CD4-positive, alpha-beta T cell treated with Interferon alpha-2 for 1 hour (primary cell): ENCODE measurements at regions not wholly inside any gene's neighbourhood (a gene's known extent, or its start where the extent isn't known, plus 50 kb on each side); places are given as distances from the start of the nearest gene placed in this dataset.
"Not testable (repeated sequence)": the region's sequence is repeated elsewhere in the genome, so short reads cannot be mapped to it uniquely, and the experiment has no call there.

Experiments used
- DNase-seq, 2 donors: peaks; one replicate each; pipeline ENCODE4 v3.0.0-alpha.2; 2020 to 2022

DNA sequence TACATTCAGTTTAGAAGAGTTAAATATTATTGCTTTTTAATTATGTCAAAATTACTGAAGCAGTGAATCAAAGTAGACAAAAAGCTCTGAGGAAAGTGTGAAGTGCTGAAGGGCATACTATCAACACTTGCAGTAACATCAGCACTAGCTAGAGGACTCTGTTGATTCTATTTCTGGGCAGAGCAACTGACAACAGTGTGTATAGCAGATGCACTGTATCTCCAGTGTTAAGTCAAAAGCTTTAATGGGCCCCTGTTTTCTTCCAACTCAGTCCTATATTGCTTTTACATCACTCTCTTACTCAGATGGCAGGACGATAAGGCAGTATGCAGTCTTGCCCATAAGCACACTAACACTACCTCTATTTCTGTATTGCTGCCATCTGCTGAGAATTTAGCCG is 435.2 kb upstream of the AMOT start:
- no peak for DNase-seq

DNA sequence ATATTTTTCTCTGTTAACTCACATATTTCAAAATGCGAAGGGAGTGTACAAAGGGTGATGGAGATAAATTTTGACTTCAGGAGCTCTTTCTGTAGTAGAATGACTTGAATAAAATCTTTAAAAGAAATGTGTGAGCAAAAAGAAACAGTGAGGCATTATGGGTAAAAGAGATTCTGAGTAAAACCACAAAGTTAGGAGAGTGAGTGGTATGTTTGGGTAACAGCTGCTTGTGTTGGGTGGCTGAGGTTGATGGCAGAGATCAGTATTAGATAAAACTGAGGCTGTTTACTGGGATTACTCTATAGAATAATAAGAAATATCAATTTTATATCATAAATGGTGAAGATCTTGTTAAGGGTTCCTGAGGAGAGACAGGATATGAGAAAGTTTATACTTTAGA is 434.2 kb upstream of the AMOT start:
- no peak for DNase-seq

DNA sequence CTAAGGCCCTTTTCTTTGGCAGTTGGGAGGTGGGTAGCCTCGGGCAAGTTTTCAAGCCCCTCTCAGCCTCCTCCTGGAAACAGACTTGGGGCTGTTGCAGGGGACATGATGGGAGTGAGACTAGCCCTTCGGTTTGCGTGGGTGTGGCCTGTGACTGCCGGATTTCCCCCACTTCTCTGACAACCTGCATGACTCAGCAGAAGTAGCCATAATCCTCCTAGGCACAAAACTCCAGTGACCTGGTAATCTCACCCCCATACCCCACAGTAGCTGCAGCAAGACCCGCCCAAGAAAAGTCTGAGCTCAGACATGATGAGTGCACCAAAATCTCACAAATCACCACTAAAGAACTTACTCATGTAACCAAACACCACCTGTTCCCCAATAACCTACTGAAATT is 433.7 kb upstream of the AMOT start:
- no peak for DNase-seq

DNA sequence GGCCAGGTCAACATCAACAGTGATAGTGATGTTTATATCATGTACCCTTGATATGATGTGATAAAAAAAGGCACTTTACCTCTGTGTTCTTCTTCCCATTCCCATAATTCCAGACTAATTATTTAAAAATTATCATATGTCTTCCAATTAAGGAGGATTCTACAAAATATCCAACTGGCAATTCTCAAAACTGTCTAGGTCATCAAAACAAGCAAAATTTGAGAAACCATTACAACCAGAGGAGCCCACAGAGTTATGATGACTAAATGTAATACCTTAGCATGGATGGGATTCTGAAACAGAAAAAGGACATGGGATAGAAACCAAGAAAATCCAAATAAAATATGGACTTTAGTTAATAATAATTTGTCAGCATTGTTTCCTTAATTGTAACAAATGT is 428.6 kb upstream of the AMOT start:
- no peak for DNase-seq

DNA sequence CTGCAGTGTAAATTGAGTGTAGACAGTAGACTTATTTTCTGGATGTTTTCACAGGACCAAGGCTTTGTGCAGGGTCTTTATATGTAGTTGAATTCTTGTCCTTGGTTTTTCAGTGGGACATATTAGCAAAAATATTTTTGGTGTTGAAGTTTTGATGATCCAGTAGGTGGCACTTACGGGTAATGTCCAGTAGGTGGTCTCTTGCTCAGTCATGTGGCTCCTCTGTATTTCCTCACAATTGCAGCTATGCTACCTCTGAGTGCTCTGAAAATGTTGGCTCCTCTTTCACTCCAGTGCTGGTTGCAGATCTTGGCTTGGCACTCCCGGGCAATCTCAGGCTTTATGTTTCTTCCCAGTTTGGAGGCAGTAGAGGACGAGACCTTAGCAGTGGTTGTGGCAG is 419.8 kb upstream of the AMOT start:
- no peak for DNase-seq

DNA sequence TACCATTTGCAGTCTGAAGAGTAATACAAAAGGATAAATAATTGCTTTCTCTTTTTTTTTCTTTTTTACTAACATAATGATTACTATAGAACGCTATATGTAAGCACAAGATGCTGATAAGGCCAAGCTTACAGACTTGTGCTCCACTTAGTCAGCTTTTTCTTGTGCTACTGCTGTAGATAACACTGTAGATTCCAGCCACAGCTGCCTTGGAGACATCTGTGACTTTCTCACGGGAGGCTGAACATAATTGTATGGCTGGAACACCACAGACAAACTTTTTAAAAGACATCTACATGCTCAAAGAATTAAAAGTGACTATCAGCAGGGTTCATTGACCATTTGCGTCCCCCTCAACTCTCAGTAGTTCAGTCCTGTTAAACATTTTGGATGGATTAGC is 381.7 kb upstream of the AMOT start:
- no peak for DNase-seq

DNA sequence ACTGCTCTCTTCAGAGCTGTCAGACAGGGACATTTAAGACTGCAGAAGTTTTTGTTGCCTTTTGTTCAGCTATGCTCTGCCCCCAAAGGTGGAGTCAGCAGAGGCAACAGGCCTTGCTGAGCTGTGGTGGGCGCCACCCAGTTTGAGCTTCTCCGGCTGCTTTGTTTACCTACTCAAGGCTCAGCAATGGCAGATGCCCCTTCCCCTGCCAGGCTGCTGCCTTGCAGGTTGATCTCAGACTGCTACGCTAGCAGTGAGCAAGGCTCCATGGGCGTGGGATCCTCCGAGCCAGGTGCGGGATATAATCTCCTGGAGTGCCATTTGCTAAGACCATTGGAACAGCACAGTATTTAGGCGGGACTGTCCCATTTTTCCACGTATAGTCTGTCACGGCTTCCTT is 371.4 kb upstream of the AMOT start:
- DNase-seq = no peak

DNA sequence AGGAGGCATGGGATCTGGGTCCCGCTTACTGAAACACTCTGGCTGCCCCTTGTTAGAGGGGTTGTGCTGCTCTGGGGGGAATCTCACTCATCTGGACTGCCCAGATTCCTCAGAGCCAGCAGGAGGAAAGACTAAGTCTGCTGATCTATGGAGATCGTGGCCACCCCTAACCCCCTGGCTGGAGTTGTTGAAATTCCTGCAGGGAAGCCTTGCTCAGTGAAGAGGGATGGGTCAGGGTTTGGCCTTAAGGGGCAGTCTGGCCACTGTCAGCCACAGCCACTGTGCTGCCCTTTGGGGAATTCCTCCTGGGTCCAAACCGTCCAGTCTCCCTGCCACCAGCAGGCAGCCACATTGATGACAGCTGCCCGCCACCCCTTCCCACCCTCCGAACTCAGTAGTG is 362.0 kb upstream of the AMOT start:
- no peak for DNase-seq

DNA sequence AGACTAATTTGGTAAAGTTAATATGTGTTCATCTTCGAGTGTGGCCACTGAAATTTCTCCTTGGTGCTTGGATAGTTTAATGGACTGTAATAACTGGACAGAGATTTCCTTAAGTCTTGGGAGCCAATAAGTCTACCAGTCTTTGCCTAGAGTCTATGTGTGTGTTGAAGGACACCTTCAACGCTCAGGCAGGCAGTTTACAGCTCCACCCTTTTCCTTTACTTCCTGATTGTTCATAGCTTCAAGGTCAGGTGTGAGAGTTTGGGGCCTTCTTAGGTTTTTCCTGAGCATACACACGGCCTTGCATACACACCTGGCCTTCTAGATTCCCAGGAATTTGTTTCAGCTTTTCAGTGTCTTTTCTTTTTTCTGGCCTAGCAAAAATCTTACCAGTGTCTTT is 355.3 kb upstream of the AMOT start:
- DNase-seq = no peak

DNA sequence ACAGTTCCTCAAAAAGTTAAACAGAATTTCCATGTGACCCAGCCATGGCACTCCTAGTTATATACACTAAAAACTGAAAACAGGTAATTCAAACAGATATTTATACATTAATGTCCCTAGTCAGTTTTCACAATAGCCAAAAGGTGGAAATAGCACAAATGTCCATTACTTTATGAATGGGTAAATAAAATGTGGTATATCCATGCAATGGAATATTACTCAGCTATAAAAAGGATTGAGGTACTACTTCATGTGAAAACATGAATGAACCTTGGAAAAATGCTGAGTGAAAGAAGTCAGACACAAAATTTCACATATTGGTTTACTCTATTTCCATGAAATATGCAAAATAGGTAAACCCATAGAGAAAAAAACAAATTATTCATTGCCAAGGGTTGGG is 351.8 kb upstream of the AMOT start:
- no peak for DNase-seq

DNA sequence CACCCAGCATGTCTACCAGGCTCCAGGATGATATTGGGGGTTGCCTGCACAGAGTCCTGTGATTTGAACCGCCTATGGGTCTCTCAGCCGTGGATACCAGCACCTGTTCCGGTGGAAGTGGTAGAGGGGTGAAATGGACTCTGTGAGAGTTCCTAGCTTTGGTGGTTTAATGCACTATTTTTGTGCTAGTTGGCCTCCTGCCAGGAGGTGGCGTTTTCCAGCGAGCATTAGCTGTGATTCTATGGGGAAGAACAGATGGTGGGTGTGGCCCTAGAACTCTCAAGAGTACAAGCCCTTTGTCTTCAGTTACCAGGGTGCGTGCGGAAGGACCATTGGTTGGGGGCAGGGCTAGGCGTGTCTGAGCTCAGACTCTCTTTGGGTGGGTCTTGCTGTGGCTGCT is 316.9 kb upstream of the AMOT start:
- DNase-seq = no peak

DNA sequence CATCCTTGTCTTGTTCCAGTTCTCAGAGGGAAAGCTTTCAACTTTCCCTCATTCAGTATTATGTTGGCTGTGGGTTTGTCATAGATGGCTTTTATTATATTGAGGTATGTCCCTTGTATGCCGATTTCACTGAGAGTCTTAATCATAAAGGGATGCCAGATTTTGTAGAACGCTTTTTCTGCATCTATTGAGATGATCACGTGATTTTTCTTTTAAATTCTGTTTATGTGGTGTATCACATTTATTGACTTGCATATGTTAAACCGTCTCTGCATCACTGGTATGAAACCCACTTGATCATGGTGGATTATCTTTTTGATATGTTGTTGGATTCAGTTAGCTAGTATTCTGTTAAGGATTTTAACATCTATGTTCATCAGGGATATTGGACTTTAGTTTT is 313.7 kb upstream of the AMOT start:
- DNase-seq = not testable (repeated sequence)

DNA sequence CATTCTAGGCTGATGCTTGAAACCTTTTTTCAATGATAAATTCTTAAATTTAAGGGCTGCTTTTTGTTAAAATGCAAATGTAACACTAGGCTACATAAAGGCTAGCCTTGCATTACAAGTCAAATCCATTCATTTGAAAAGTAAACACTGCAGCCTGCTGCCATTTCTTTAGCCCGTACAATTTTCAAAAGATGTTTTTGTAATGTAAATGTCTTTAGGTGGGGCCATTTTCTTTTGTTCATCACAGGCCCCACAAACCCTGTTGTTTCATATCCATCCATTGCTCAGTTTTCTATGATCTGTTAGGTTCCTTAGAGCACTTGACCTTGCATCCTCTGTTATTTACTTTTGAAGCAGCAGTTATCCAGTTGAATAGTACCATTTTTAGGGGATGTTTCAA is 296.2 kb upstream of the AMOT start:
- DNase-seq = no peak

DNA sequence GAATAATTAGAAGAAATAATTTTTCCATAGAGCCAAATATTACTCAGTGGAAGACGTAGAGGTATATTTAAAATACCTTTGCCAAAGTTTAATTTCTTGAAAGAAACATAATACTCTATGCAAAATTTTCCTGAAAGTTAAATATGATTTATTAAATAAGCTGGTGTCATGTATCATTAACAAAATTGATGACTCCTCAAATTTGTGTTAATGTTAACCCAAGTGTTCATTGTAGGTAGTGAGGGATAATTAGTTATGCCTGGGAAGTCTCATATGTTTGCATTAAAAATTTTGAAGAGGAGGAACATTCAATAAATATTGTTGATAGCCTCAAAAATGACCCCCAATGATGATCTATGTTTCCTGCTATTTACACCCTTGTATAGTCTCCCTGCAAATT is 292.7 kb upstream of the AMOT start:
- DNase-seq = no peak

DNA sequence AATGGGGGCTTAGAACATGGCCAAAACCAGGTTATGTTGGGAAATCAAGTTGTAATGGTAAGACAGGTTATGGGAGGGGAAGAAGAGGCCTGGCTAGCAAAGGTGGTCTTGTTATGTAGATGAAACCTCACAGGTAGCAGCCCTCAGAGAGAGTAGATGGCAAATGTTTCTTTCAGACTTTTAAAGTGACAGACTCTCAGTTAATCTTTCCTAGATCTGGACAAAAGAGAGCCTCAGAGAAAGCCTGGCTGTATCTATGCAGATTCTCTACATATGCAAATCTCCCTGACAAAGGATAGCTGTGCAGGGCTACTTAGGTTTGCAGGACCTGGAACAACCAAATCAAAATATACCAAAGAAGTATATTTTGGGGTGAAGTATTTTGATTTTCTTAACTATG is 284.1 kb upstream of the AMOT start:
- no peak for DNase-seq

DNA sequence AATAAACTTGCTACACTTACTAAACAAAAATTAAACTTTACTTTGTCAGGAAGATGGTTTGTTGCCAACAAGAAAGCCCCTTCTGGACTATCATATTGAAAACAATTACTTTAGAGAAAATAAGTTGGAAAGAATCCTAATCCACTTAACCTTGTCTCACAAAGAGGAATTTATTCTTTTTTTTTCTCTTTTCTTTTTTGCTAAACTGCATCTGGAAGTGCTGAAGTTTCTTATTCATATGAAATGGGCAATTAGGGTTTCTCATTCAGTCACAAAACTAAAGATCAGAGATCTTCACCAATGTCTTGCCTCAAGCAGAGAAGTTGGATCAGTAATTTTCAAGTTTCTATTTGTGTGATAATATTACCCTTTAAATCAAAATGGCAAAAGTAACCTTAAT is 234.9 kb upstream of the AMOT start:
- no peak for DNase-seq

DNA sequence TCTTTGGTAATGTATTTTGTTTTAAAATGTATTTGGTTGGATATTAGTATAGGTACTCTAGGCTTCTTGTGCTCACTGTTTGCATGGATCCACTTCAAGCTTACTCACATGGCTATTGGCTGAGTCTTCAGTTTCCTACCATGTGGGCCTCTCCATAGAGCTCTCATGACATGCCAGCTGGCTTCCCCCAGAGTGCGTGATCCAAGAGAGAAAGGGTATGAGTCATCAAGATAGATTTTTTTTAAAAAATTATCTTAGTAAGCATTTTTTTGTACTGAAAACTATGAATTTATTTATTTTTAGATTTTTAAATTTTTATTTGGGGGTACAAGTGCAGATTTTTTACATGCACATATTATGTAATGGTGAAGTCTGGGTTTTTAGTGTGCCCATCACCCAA is 219.1 kb upstream of the AMOT start:
- DNase-seq = no peak

DNA sequence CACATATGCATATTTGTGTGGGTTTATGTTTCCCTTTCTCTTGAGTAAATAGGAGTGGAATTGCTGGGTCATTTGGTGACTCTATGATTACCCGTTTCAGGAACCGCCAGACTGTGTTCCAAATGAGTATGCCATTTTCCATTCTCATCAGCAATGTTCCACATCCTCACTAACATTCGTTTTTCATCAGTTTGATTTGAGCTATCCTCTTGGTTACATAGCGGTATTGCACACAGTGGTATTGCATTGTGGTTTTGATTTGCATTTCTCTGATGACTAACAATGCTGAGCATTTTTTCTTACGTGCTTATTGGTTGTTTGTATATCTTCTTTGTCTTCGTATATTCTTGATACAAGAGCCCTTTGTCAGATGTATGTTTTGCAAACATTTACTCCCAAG is 218.0 kb upstream of the AMOT start:
- DNase-seq = no peak

DNA sequence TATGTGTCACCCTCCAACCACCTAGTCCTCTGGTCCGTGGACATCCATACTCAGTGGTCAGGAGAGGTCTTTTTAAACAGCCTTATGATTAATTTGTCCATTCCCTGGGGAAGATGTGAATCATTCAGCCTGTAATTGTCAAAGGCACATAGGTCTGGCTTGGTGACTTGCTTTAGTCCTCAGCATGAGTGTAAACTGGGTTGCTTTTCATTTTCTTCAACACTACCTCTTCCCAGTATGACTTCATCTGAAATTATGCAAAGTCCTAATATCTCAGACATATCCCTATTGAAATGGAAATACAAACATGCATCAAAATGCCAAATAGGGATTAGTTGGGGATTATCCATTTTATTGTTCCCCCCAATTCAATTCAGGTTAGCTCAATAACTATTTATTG is 208.3 kb upstream of the AMOT start:
- no peak for DNase-seq

DNA sequence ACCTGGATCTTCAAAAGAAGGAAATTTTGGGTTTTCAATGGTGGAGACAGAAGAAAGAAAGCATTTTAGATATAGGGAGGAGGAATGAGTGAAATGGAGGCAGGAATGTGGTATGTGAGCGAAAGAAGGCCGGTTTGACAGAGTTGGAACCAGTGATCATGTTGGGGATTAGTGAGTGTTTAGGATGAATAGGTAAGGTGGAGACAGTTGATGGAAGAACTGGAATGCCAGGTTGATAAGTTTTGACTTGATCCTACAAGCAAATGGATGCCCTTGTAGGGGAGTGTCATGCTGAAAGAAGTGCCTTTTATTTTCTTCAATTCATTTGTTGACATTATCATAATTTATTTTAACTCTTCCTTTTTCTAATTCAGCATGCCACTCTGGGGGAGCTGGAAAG is 207.8 kb upstream of the AMOT start:
- DNase-seq = no peak

DNA sequence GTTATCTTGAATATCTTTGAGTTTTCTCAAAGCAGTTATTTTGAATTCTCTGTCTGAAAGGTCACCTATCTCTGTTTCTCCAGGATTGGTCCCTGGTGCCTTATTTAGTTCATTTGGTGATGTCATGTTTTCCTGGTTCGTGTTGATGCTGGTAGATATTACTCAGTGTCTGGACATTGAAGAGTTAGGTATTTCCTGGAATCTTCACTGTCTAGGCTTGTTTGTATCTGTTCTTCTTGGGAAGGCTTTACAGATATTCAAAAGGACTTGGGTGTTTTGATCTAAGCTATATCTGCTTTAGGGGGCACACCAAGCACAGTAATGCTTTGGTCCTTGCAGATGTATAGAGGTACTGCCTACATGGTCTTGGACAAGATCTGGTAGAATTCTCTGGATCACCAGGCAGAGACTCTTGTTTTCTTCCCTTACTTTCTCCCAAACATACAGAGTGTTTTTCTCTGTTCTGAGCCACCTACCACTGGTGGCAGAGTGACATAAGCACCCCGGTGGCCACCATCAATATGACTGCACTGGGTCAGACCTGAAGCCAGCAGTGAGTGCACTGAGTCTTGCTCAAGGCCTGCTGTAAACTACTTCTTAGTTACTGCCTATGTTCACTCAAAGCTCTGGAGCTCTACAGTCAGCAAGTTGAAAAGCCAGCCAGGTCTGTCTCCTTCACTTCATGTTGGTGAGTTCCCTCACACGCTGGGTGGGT is 193.5 kb upstream of the AMOT start:
- no peak for DNase-seq

DNA sequence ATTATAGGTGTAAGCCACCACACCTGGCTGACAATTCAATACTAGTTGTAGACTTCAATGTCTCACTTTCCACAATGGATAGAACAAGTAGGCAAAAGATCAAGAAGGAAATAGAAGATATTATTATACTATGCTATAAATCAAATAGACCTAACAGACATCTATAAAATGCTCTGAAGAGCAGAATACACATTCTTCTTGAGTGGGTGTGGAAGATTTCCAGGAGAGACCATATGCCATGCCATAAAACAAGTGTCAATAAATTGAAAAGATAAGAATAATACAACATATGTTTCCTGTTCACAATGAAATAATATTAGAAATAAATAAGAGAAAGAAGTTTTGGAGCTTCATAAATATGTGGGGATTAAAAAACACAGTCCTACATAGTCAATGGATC is 179.3 kb upstream of the AMOT start:
- DNase-seq = no peak

DNA sequence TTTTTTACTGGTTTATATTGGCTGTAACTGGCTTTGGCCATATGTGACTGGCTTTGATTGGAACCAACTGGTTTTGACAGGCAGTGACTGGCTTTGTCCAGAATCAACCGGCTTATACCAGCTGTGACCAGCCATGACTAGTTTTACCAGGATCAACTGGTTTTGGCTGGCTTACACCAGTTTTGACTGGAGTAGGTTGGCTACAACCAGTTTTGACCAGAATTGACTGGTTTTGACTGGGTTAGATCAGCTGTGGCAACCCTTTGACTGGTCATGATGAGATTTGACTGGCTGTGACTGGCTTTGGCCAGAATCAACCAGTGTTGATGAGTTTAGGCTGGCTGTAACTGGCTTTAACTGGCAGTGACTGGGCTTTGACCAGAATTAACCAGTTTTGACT is 169.2 kb upstream of the AMOT start:
- DNase-seq = no peak

DNA sequence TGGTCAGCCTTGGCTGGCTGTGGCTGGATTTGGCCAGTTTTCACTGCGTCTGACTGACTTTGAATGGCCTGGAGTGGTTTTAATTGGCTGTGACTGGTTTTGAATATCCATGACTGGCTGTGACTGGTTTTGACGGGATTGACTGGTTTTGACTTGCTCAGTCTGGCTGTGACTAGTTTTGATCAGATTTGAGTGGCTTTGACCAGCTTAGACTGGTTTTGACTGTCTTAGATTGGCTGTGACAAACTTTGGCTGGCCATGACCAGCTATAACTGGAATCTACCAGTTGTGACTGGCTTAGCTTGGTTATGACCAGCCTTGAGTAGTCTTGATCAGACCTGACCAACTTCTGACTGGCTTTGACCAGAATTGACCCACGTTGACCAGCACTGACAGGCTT is 168.4 kb upstream of the AMOT start:
- no peak for DNase-seq

DNA sequence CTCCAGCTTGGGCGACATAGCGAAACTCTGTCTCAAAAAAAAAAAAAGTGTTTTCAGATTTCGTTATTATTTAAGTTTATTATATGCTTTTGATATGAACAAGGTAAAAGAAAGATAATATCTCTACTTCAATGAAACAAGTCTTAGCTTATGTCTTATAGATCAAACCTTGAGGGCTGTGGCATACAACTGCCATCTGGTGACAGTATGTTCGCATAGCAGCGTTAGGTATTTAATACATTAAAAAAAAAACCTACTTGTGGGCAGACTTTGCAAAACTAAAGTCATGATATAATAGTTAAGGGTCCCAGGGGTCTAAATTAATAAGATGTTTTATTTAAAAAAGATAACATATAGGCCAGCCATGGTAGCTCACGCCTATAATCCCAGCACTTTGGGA is 161.2 kb upstream of the AMOT start:
- no peak for DNase-seq

DNA sequence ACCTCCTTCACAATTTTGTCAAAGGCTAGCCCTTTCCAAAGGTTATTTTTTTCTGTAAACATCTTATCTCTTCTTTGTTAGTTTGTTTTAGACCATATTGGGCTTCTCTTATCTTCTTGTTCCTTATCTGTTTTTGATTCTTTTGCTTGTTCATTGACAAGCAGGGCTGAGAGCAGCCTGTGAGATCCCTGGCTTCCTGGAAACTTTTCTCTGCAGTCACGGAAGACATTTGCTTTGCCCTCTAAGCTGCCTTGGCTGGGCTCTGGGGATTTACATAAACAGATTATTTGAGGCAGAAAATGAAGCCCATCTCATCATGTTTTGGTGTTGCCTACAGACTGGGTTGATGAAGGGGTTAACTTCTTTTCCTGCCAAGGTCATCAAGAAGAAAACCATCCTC is 157.4 kb upstream of the AMOT start:
- no peak for DNase-seq
